Stomach (tissue), 4 donors: ENCODE measurements at regions not wholly inside any gene's neighbourhood (a gene's known extent, or its start where the extent isn't known, plus 50 kb on each side); places are given as distances from the start of the nearest gene placed in this dataset.

Experiments
- CTCF ChIP-seq, 7 experiments: fragments of 450-650 bp in 4 of 7; fragments of 200-600 bp in 3 of 7; sonication (generic) in 3 of 7; IDR thresholded peaks; one replicate each; pipeline ENCODE4 v1.5.1; 2016 to 2019; ENCODE audit warnings: antibody characterized with exemption in 7 of 7, control low read depth in 2 of 7, mild to moderate bottlenecking in 1 of 7
- EP300 ChIP-seq: sonication (generic); formaldehyde crosslinking; IDR thresholded peaks from one replicate; pipeline ENCODE4 v1.6.1; 2017; ENCODE audit warnings: antibody characterized with exemption
- POLR2A ChIP-seq, 4 donors: fragments of 450-650 bp; IDR thresholded peaks; one replicate each; pipeline ENCODE4 v1.6.1; 2016; ENCODE audit warnings: antibody characterized with exemption in 4 of 4, control low read depth in 2 of 4, mild to moderate bottlenecking in 1 of 4, moderate library complexity in 1 of 4
- POLR2AphosphoS5 ChIP-seq, 3 donors: sonication (generic); formaldehyde crosslinking; IDR thresholded peaks; one replicate each; pipeline ENCODE4 v1.6.1; 2016; ENCODE audit warnings: antibody characterized with exemption in 3 of 3

- no peak for TF ChIP-seq CTCF (IDR thresholded peaks at IDR 0.05)
- TF ChIP-seq POLR2A (IDR thresholded peaks at IDR 0.05) = no peak
- TF ChIP-seq POLR2AphosphoS5 (IDR thresholded peaks at IDR 0.05) = no peak
- TF ChIP-seq EP300 = no peak
Observed at GRCh38 chr20:55252521-55252920, 752.8 kb downstream of the CBLN4 start.
